ENCODE measurements at regions not wholly inside any gene's neighbourhood (a gene's known extent, or its start where the extent isn't known, plus 50 kb on each side); places are given as distances from the start of the nearest gene placed in this dataset.
A peak's percentile ranks its signal among the peaks of the same experiment; 100 is the strongest.

DNA sequence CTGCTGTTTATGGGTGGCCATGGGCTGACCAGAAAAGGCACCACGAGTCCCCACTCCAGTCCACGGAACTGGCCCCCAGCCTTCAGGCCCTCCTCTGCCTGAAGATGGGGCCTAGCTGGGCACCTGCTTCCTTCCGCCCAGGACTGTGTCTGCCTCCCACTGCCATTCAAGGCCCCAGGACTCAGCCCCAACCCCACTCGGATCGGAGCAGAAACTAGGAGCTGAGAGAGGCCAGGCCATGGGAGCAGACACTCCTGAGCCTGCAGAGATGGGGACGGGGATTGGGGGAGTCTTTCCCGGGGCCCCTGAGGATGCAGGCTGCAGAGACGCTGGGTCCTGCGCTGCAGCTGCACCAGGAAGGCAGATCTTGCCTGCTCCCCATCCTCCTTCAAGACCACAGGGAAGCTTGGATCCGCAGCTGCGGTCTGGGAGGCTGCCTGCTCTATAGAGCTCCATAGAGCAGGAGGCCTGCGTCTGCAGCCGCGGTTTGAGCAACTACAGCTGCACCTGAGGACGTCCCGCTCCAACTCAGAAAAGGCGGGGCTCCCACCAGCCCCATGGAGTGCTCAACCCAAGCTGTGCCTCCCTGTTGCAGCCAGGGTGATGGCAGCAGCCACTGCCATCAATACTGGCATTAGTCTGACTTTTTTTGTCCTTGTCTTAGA, 383.9 kb upstream of the TMCO5A start:
- Mint-ChIP-seq H3K36me3 (no peaks in the 10 kb centered on the region), H3K4me1 (no peaks in the 10 kb centered on the region), H3K27me3 (ENCODE audit: insufficient read depth, low read depth) (no peaks in the 10 kb centered on the region), H3K9me3 (no peaks in the 10 kb centered on the region), H3K4me3 (no peak overlapping the region), H3K27ac (no peak overlapping the region)
- Histone ChIP-seq H4K20me1 (ENCODE audit: low read depth) (no peaks in the 10 kb centered on the region), H3K9me3 (ENCODE audit: low read depth) (no peaks in the 10 kb centered on the region), H2AFZ (replicated peaks) (peak overlapping the region; percentile 63), H3K4me2 (no peak overlapping the region), H3K9ac (no peak overlapping the region), H3K79me2 (ENCODE audit: low read depth) (no peaks in the 10 kb centered on the region), H3K27me3 (no peaks in the 10 kb centered on the region), H3F3A (ENCODE audit: low read depth) (no peaks in the 10 kb centered on the region), H3K36me3 (no peaks in the 10 kb centered on the region), H3K4me3 (no peak overlapping the region), H3K4me1 (no peaks in the 10 kb centered on the region), H3K27ac (no peak overlapping the region)
- TF ChIP-seq EZH2phosphoT487 (IDR thresholded peaks at IDR 0.05) (no peak), EZH2 (IDR thresholded peaks at IDR 0.05) (no peak)
- TF ChIP-seq, protein P1, sequence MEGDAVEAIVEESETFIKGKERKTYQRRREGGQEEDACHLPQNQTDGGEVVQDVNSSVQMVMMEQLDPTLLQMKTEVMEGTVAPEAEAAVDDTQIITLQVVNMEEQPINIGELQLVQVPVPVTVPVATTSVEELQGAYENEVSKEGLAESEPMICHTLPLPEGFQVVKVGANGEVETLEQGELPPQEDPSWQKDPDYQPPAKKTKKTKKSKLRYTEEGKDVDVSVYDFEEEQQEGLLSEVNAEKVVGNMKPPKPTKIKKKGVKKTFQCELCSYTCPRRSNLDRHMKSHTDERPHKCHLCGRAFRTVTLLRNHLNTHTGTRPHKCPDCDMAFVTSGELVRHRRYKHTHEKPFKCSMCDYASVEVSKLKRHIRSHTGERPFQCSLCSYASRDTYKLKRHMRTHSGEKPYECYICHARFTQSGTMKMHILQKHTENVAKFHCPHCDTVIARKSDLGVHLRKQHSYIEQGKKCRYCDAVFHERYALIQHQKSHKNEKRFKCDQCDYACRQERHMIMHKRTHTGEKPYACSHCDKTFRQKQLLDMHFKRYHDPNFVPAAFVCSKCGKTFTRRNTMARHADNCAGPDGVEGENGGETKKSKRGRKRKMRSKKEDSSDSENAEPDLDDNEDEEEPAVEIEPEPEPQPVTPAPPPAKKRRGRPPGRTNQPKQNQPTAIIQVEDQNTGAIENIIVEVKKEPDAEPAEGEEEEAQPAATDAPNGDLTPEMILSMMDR (IDR thresholded peaks at IDR 0.05) = no peak
- peak; percentile 34 for DNase-seq (ENCODE audit: low spot score)

DNA sequence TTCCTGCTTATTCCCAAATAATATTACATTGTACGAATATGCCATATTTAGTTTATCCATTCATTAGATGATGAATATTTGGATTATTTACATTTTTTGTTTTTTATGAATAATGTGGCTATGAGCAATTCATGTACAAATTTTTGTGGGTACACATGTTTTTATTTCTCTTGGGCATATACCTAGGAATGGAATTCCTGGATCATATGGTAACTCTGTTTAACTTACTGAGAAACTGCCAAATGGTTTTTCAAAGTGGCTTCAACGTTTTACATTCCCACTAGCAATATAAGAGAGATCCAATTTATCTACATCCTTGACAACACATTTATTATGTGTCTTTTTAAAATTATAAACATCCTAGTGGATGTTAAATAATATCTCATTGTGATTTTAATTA, 362.0 kb upstream of the TMCO5A start:
- no peak for DNase-seq (ENCODE audit: low spot score)
- no peak overlapping the region for H3K4me2 ChIP-seq
- H3K27ac ChIP-seq = no peak overlapping the region
- H3K9me3 ChIP-seq (ENCODE audit: low read depth) = no peaks in the 10 kb centered on the region
- no peaks in the 10 kb centered on the region for H3K79me2 ChIP-seq (ENCODE audit: low read depth)
- no peaks in the 10 kb centered on the region for H3F3A ChIP-seq (ENCODE audit: low read depth)
- Mint-ChIP-seq H3K9me3 (no peaks in the 10 kb centered on the region), H3K4me3 (no peak overlapping the region), H3K36me3 (no peaks in the 10 kb centered on the region), H3K27me3 (ENCODE audit: insufficient read depth, low read depth) (no peaks in the 10 kb centered on the region), H3K27ac (no peak overlapping the region), H3K4me1 (no peaks in the 10 kb centered on the region)
- H3K9ac ChIP-seq = no peak overlapping the region
- no peak overlapping the region for H2AFZ ChIP-seq (replicated peaks)
- no peaks in the 10 kb centered on the region for H4K20me1 ChIP-seq (ENCODE audit: low read depth)
- no peak overlapping the region for H3K4me3 ChIP-seq
- no peaks in the 10 kb centered on the region for H3K4me1 ChIP-seq
- H3K36me3 ChIP-seq = no peaks in the 10 kb centered on the region
- H3K27me3 ChIP-seq = no peaks in the 10 kb centered on the region
- TF ChIP-seq EZH2 (IDR thresholded peaks at IDR 0.05) (no peak), EZH2phosphoT487 (IDR thresholded peaks at IDR 0.05) (no peak)
- TF ChIP-seq, protein P1 (IDR thresholded peaks at IDR 0.05) = no peak

DNA sequence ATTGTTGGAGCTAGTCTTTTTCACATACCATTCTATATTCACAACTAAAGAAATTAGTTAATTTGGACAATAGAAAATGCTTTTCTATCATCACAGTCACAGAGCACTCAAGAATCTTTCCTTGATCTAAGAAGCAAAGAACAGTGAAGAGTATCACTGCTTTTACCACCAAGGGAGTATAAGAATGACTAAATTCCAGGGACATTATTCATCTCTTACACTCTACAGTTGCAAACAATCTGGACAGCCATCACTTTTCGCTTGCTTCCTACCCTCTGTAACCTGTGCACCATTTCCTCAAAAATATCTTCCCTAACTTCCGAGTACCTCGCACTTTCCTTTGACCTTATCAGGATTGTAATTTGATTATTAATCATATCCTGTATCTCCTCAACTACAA, 359.5 kb upstream of the TMCO5A start:
- Mint-ChIP-seq H3K4me3 (no peak overlapping the region), H3K9me3 (no peaks in the 10 kb centered on the region)
- DNase-seq (ENCODE audit: low spot score) = no peak

More for the DNA sequence above, 359.5 kb upstream of the TMCO5A start:
- Histone ChIP-seq H3K27me3 (no peaks in the 10 kb centered on the region), H2AFZ (replicated peaks) (no peak overlapping the region), H3K4me3 (no peak overlapping the region), H3K9ac (no peak overlapping the region), H3K27ac (no peak overlapping the region), H3F3A (ENCODE audit: low read depth) (no peaks in the 10 kb centered on the region), H3K9me3 (ENCODE audit: low read depth) (no peaks in the 10 kb centered on the region), H4K20me1 (ENCODE audit: low read depth) (no peaks in the 10 kb centered on the region), H3K79me2 (ENCODE audit: low read depth) (no peaks in the 10 kb centered on the region), H3K36me3 (no peaks in the 10 kb centered on the region), H3K4me2 (no peak overlapping the region), H3K4me1 (no peaks in the 10 kb centered on the region)
- H3K27me3 Mint-ChIP-seq (ENCODE audit: insufficient read depth, low read depth) = no peaks in the 10 kb centered on the region
- H3K4me1 Mint-ChIP-seq = peaks cover 8% of the 10 kb centered on the region
- H3K36me3 Mint-ChIP-seq = no peaks in the 10 kb centered on the region
- H3K27ac Mint-ChIP-seq = no peak overlapping the region
- TF ChIP-seq EZH2 (IDR thresholded peaks at IDR 0.05) = no peak
- TF ChIP-seq, protein P1 (IDR thresholded peaks at IDR 0.05) = no peak
- TF ChIP-seq EZH2phosphoT487 (IDR thresholded peaks at IDR 0.05) = no peak

All from neural progenitor cell (in vitro differentiated cells).